H1 (cell line): ENCODE measurements at regions not wholly inside any gene's neighbourhood (a gene's known extent, or its start where the extent isn't known, plus 50 kb on each side); places are given as distances from the start of the nearest gene placed in this dataset.

Experiments used
- HDAC6 ChIP-seq: IDR thresholded peaks from one replicate; pipeline ENCODE4 v1.7.1; 2012; ENCODE audit warnings: low read depth, mild to moderate bottlenecking, inconsistent platforms, low read length, moderate library complexity
- POLR2AphosphoS5 ChIP-seq: IDR thresholded peaks from 2 replicates; pipeline ENCODE4 v1.6.1; 2011; ENCODE audit warnings: low read depth, low read length
- SUZ12 ChIP-seq: fragments of 200-600 bp; sonication (generic); IDR thresholded peaks from 2 replicates; pipeline ENCODE4 v1.6.1; 2012; ENCODE audit warnings: mild to moderate bottlenecking, inconsistent platforms, low read length, moderate library complexity, mixed read lengths
- YY1 ChIP-seq: IDR thresholded peaks from 2 replicates; pipeline ENCODE4 v1.6.1; 2011; ENCODE audit warnings: low read depth, mild to moderate bottlenecking, low read length
- ZNF274 ChIP-seq: IDR thresholded peaks from 2 replicates; pipeline ENCODE4 v1.7.0; 2012; ENCODE audit warnings: low read length, borderline replicate concordance; ENCODE audit errors: extremely low read depth
- TF ChIP-seq, protein P1 (sequence below), 3 experiments: IDR thresholded peaks; 1 replicate in 2 of 3; 2 replicates in 1 of 3; pipeline versions ENCODE4 v1.5.1 to v1.6.1; 2011; ENCODE audit warnings: low read length in 3 of 3, mild to moderate bottlenecking in 3 of 3, inconsistent platforms in 2 of 3, low read depth in 1 of 3, moderate library complexity in 1 of 3; ENCODE audit not compliant: insufficient read depth in 1 of 3; ENCODE audit errors: control extremely low read depth in 1 of 3
- TF ChIP-seq, protein P2 (sequence below): IDR thresholded peaks from 2 replicates; pipeline ENCODE4 v1.6.1; 2011; ENCODE audit warnings: low read length, improper control_type of control experiment

DNA sequence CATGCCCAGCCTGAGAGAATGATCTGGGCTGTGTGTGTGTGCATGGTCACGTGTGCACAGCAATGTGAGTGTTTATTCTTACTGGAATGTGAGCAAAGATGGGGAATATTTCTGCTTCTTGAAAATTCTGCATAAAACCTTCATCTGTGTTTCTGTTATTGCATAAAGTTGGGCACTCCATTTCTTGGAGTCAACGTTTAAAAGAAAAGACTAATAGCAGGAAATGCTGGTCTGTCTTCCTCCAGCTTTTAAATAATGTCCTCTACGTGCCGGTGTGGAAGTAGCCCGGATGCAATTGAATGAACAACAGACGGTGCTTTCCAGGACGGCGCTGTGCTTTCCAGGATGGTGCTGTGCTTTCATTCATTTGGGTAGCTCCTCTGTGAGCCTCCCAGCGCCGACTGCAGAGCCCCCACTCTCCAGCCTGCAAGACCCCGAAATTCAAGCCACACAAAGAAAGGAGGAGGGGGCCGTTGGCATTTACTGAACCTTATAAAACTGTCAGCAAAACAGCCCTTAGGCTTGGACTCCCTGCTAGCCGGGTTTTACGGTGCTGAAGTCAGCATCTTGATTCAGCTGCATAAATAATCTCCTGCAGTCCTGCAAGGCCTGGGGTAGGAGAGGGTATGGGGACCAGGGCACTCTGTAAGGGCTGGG, 158.2 kb upstream of the PRKCQ start:
- TF ChIP-seq ZNF274 = no peak
- no peak for TF ChIP-seq YY1
- no peak for TF ChIP-seq POLR2AphosphoS5
- TF ChIP-seq SUZ12 = no peak
- TF ChIP-seq, protein P1, sequence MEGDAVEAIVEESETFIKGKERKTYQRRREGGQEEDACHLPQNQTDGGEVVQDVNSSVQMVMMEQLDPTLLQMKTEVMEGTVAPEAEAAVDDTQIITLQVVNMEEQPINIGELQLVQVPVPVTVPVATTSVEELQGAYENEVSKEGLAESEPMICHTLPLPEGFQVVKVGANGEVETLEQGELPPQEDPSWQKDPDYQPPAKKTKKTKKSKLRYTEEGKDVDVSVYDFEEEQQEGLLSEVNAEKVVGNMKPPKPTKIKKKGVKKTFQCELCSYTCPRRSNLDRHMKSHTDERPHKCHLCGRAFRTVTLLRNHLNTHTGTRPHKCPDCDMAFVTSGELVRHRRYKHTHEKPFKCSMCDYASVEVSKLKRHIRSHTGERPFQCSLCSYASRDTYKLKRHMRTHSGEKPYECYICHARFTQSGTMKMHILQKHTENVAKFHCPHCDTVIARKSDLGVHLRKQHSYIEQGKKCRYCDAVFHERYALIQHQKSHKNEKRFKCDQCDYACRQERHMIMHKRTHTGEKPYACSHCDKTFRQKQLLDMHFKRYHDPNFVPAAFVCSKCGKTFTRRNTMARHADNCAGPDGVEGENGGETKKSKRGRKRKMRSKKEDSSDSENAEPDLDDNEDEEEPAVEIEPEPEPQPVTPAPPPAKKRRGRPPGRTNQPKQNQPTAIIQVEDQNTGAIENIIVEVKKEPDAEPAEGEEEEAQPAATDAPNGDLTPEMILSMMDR (IDR thresholded peaks at IDR 0.05; ENCODE audit: control extremely low read depth in 1 of 3, insufficient read depth in 1 of 3, low read depth in 1 of 3, low read length in 3 of 3) = no peak
- TF ChIP-seq, protein P2, sequence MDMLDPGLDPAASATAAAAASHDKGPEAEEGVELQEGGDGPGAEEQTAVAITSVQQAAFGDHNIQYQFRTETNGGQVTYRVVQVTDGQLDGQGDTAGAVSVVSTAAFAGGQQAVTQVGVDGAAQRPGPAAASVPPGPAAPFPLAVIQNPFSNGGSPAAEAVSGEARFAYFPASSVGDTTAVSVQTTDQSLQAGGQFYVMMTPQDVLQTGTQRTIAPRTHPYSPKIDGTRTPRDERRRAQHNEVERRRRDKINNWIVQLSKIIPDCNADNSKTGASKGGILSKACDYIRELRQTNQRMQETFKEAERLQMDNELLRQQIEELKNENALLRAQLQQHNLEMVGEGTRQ = no peak
- TF ChIP-seq HDAC6 = no peak
